ENCODE measurements at regions not wholly inside any gene's neighbourhood (a gene's known extent, or its start where the extent isn't known, plus 50 kb on each side); places are given as distances from the start of the nearest gene placed in this dataset.

GRCh38 chr1:218994615-218995014 lies 179.1 kb upstream of the LYPLAL1 start:
- no peak overlapping the region for H3K27ac Mint-ChIP-seq
- intact Hi-C loops (cut with micrococcal nuclease): no loop called here
- no peaks in the 10 kb centered on the region for H3K4me1 Mint-ChIP-seq (ENCODE audit: low read depth)
- H3K36me3 Mint-ChIP-seq (ENCODE audit: low read depth): no peaks in the 10 kb centered on the region
- no peak for DNase-seq (ENCODE audit: low spot score)
- H3K9me3 Mint-ChIP-seq: no peaks in the 10 kb centered on the region
- no peak overlapping the region for H3K4me3 Mint-ChIP-seq (ENCODE audit: low read depth)
- no peaks in the 10 kb centered on the region for H3K27me3 Mint-ChIP-seq (ENCODE audit: low read depth)

- no peaks in the 10 kb centered on the region for H3K27me3 Mint-ChIP-seq (ENCODE audit: low read depth)
- no peaks in the 10 kb centered on the region for H3K9me3 Mint-ChIP-seq
- intact Hi-C loops (cut with micrococcal nuclease): no loop called here
- H3K27ac Mint-ChIP-seq: no peak overlapping the region
- no peak for DNase-seq (ENCODE audit: low spot score)
- no peak overlapping the region for H3K4me3 Mint-ChIP-seq (ENCODE audit: low read depth)
- no peaks in the 10 kb centered on the region for H3K4me1 Mint-ChIP-seq (ENCODE audit: low read depth)
- H3K36me3 Mint-ChIP-seq (ENCODE audit: low read depth): no peaks in the 10 kb centered on the region
Measured at GRCh38 chr1:218995091-218995665, 178.5 kb upstream of the LYPLAL1 start.

- Mint-ChIP-seq H3K27ac (no peak overlapping the region), H3K4me1 (ENCODE audit: low read depth) (no peaks in the 10 kb centered on the region), H3K4me3 (ENCODE audit: low read depth) (no peak overlapping the region), H3K36me3 (ENCODE audit: low read depth) (no peaks in the 10 kb centered on the region), H3K27me3 (ENCODE audit: low read depth) (no peaks in the 10 kb centered on the region), H3K9me3 (no peaks in the 10 kb centered on the region)
- intact Hi-C loops (cut with micrococcal nuclease): no loop called here
- DNase-seq (ENCODE audit: low spot score): no peak
Measured at GRCh38 chr1:218996362-218996761, 177.3 kb upstream of the LYPLAL1 start.

DNA sequence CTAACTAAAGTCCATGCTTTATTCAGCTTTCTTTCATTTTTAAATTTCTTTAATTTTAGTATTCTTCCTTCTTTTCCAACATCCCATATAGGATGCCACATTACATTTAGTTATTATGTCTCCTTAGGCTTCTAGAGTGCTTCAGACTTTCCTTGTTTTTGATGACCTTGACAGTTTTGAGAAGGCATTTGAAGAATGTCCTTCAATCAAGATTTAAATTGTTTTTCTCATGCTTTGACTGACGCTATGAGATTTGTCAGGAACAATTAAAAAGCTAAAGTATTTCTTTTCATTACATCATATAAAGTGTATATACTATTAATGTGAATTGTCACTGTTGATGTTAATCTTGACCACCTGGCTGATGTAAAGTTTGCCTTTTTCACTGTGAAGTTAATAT lies 173.7 kb upstream of the LYPLAL1 start:
- Mint-ChIP-seq H3K9me3 (no peaks in the 10 kb centered on the region), H3K4me1 (ENCODE audit: low read depth) (no peaks in the 10 kb centered on the region), H3K4me3 (ENCODE audit: low read depth) (no peak overlapping the region), H3K27me3 (ENCODE audit: low read depth) (no peaks in the 10 kb centered on the region), H3K27ac (no peak overlapping the region), H3K36me3 (ENCODE audit: low read depth) (no peaks in the 10 kb centered on the region)
- intact Hi-C loops (cut with micrococcal nuclease): no loop called here
- DNase-seq (ENCODE audit: low spot score): no peak

- Mint-ChIP-seq H3K36me3 (ENCODE audit: low read depth) (no peaks in the 10 kb centered on the region), H3K4me3 (ENCODE audit: low read depth) (no peak overlapping the region), H3K9me3 (no peaks in the 10 kb centered on the region), H3K4me1 (ENCODE audit: low read depth) (no peaks in the 10 kb centered on the region), H3K27me3 (ENCODE audit: low read depth) (no peaks in the 10 kb centered on the region), H3K27ac (no peak overlapping the region)
- DNase-seq (ENCODE audit: low spot score): no peak
- intact Hi-C loops (cut with micrococcal nuclease): no loop called here
Measured at GRCh38 chr1:219000631-219001030, 173.0 kb upstream of the LYPLAL1 start.

DNA sequence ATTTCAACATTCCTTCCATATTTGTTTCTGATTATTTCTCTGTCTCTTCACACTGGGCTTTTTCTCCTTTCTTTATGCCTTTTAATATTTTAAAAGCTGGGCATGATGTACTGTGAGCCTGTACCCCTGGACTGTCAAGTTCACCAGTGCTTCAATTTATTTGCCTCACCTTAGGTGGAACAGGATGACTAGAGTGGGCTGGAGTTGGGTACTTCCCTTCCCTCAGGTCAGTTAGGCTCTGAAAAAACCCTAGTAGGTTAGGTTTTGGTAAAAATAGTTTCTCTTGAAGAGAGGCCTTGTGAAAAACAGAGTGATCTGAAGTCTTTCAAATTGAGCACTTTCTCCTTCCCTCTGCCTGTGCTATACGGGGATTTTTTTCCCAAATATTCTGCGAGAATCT lies 163.0 kb upstream of the LYPLAL1 start:
- Mint-ChIP-seq H3K27ac (no peak overlapping the region), H3K9me3 (no peaks in the 10 kb centered on the region), H3K36me3 (ENCODE audit: low read depth) (no peaks in the 10 kb centered on the region), H3K4me3 (ENCODE audit: low read depth) (no peak overlapping the region), H3K27me3 (ENCODE audit: low read depth) (no peaks in the 10 kb centered on the region), H3K4me1 (ENCODE audit: low read depth) (no peaks in the 10 kb centered on the region)
- intact Hi-C loops (cut with micrococcal nuclease): no loop called here
- DNase-seq (ENCODE audit: low spot score): no peak

DNA sequence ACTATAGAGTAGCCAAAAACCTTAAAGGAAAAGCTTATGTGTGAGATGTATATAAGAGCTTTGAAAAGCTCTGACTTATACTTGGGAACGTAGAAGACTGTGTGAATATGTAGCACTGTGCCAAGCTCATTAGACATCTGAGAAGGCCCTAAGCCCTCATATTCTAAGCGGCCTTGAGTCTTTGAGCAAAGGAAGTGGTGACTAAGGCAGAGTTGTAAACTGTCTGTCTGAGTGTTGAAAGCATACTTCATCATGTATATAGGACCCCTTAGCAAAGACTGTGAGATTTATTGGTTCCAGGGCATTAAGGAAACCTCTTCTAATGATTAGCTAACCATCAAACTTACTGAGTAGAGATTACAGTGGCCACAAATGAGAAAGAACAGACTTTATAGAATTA lies 153.3 kb upstream of the LYPLAL1 start:
- intact Hi-C loops (cut with micrococcal nuclease): no loop called here
- H3K36me3 Mint-ChIP-seq (ENCODE audit: low read depth): no peaks in the 10 kb centered on the region
- H3K27ac Mint-ChIP-seq: no peak overlapping the region
- no peak overlapping the region for H3K4me3 Mint-ChIP-seq (ENCODE audit: low read depth)
- H3K4me1 Mint-ChIP-seq (ENCODE audit: low read depth): no peaks in the 10 kb centered on the region
- no peak for DNase-seq (ENCODE audit: low spot score)
- H3K9me3 Mint-ChIP-seq: no peaks in the 10 kb centered on the region
- no peaks in the 10 kb centered on the region for H3K27me3 Mint-ChIP-seq (ENCODE audit: low read depth)

DNA sequence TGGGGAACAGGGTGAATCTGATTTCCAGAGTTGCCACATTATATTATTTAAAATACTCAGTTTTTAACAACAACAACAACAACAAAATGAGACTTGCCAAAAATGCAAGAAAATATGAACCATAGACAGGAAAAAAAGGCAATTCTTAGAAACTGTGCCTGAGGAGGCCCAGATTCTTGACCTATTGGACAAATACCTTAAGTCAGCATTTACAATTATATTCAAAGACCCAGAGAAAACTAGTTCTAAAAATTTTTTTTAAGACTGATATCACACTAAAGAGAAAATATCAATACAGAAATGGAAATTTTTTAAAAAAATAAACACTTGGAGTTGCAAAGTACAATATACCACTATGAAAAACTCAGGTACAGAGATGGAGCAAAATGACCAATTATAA lies 152.8 kb upstream of the LYPLAL1 start:
- Mint-ChIP-seq H3K4me1 (ENCODE audit: low read depth) (no peaks in the 10 kb centered on the region), H3K9me3 (no peaks in the 10 kb centered on the region), H3K27ac (no peak overlapping the region), H3K4me3 (ENCODE audit: low read depth) (no peak overlapping the region), H3K36me3 (ENCODE audit: low read depth) (no peaks in the 10 kb centered on the region), H3K27me3 (ENCODE audit: low read depth) (no peaks in the 10 kb centered on the region)
- DNase-seq (ENCODE audit: low spot score): no peak
- intact Hi-C loops (cut with micrococcal nuclease): no loop called here

- no peak for DNase-seq (ENCODE audit: low spot score)
- Mint-ChIP-seq H3K36me3 (ENCODE audit: low read depth) (no peaks in the 10 kb centered on the region), H3K27me3 (ENCODE audit: low read depth) (no peaks in the 10 kb centered on the region), H3K4me3 (ENCODE audit: low read depth) (no peak overlapping the region), H3K4me1 (ENCODE audit: low read depth) (no peaks in the 10 kb centered on the region), H3K27ac (no peak overlapping the region), H3K9me3 (no peaks in the 10 kb centered on the region)
- intact Hi-C loops (cut with micrococcal nuclease): no loop called here
Measured at GRCh38 chr1:219027146-219027673, 146.5 kb upstream of the LYPLAL1 start.

DNA sequence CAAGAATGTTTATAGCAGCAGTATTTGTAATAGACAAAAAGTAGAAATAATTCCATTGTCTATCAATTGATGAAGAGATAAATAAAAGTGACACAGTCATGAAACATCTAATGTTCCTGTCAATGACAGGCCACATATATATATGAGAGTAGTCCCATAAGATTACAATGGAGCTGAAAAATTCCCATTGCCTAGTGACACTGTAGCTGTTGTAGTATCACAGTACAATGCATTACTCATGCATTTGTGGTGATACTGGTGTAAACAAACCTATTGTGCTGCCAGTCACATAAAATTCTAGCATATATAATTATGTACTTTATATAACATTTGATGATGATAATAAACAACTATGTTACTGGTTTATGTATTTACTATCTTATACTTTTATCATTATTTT lies 141.9 kb upstream of the LYPLAL1 start:
- Mint-ChIP-seq H3K36me3 (ENCODE audit: low read depth) (no peaks in the 10 kb centered on the region), H3K4me3 (ENCODE audit: low read depth) (no peak overlapping the region), H3K27me3 (ENCODE audit: low read depth) (no peaks in the 10 kb centered on the region), H3K9me3 (no peaks in the 10 kb centered on the region), H3K4me1 (ENCODE audit: low read depth) (no peaks in the 10 kb centered on the region), H3K27ac (no peak overlapping the region)
- intact Hi-C loops (cut with micrococcal nuclease): no loop called here
- DNase-seq (ENCODE audit: low spot score): no peak

- no peaks in the 10 kb centered on the region for H3K9me3 Mint-ChIP-seq
- no peak overlapping the region for H3K4me3 Mint-ChIP-seq (ENCODE audit: low read depth)
- H3K4me1 Mint-ChIP-seq (ENCODE audit: low read depth): no peaks in the 10 kb centered on the region
- DNase-seq (ENCODE audit: low spot score): no peak
- H3K27ac Mint-ChIP-seq: no peak overlapping the region
- no peaks in the 10 kb centered on the region for H3K27me3 Mint-ChIP-seq (ENCODE audit: low read depth)
- no peaks in the 10 kb centered on the region for H3K36me3 Mint-ChIP-seq (ENCODE audit: low read depth)
- intact Hi-C loops (cut with micrococcal nuclease): no loop called here
Measured at GRCh38 chr1:219038398-219038797, 135.3 kb upstream of the LYPLAL1 start.

GRCh38 chr1:219039017-219039681 lies 134.5 kb upstream of the LYPLAL1 start:
- no peaks in the 10 kb centered on the region for H3K9me3 Mint-ChIP-seq
- H3K27me3 Mint-ChIP-seq (ENCODE audit: low read depth): no peaks in the 10 kb centered on the region
- intact Hi-C loops (cut with micrococcal nuclease): no loop called here
- no peak for DNase-seq (ENCODE audit: low spot score)
- H3K36me3 Mint-ChIP-seq (ENCODE audit: low read depth): no peaks in the 10 kb centered on the region
- H3K4me3 Mint-ChIP-seq (ENCODE audit: low read depth): no peak overlapping the region
- H3K4me1 Mint-ChIP-seq (ENCODE audit: low read depth): no peaks in the 10 kb centered on the region
- no peak overlapping the region for H3K27ac Mint-ChIP-seq

DNA sequence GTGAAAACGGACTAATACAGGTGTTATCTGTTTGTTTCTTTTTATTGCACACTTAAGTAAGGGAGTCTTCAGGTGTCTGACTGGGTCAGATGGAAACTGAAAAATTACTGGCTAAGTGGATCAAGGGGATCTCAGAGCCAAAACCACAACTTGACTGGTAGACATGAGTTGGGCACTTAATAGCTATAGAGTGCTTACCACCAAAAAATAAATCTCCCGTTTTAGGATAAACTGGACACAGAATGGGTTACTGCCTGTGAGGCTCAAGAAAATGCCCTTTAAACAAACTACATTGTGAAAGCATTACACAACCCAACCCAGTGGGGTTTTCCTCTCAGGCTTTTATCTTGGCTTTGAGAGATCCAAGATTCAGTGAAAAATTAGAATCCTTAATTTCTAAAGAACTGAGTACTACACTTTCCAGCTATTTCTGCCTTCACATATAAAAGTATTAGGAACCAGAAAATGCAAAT lies 134.0 kb upstream of the LYPLAL1 start:
- H3K36me3 Mint-ChIP-seq (ENCODE audit: low read depth): no peaks in the 10 kb centered on the region
- no peak overlapping the region for H3K4me3 Mint-ChIP-seq (ENCODE audit: low read depth)
- DNase-seq (ENCODE audit: low spot score): no peak
- no peaks in the 10 kb centered on the region for H3K4me1 Mint-ChIP-seq (ENCODE audit: low read depth)
- H3K27me3 Mint-ChIP-seq (ENCODE audit: low read depth): no peaks in the 10 kb centered on the region
- intact Hi-C loops (cut with micrococcal nuclease): no loop called here
- no peak overlapping the region for H3K27ac Mint-ChIP-seq
- H3K9me3 Mint-ChIP-seq: no peaks in the 10 kb centered on the region
